ENCODE measurements at regions not wholly inside any gene's neighbourhood (a gene's known extent, or its start where the extent isn't known, plus 50 kb on each side); places are given as distances from the start of the nearest gene placed in this dataset.

GRCh38 chr9:81305561-81306182, 383.7 kb downstream of the TLE1 start:
- no peak overlapping the region for H2AFZ ChIP-seq (ENCODE audit: low read depth, low read length)
- 0% methylated on average over 5 of the region's 6 CpGs for WGBS (ENCODE audit: insufficient coverage, low coverage, missing lambda C conversion rate)
- H3K4me2 ChIP-seq (ENCODE audit: insufficient read depth, low read length): no peak overlapping the region
- intact Hi-C loops (cut with micrococcal nuclease): no loop called here
- in situ Hi-C loops (cut with MboI): no loop called here
- DNase-seq (ENCODE audit: extremely low read depth in 1 of 4, low spot score in 3 of 4): no peak
- no peak for FAIRE-seq
- no peaks in the 10 kb centered on the region for H3K9me3 ChIP-seq (replicated peaks; ENCODE audit: control insufficient read depth, insufficient read depth, low read depth, low read length)
- CTCF ChIA-PET (ENCODE audit: low intra/inter-chr PET ratio): no interaction called here
- no peak for ATAC-seq
- H3K36me3 ChIP-seq (ENCODE audit: control insufficient read depth, insufficient read depth, low read length): no peaks in the 10 kb centered on the region
- H3K27me3 ChIP-seq (ENCODE audit: control insufficient read depth in 2 of 2, insufficient read depth in 2 of 2, low read length in 2 of 2): no peaks in the 10 kb centered on the region
- BruUV-seq (replicated peaks): no TSS peak
- H3K27ac ChIP-seq (ENCODE audit: extremely low read depth, low read depth, low read length): no peak overlapping the region
- H3K9me1 ChIP-seq (ENCODE audit: control insufficient read depth, insufficient read depth, low read length): no peaks in the 10 kb centered on the region
- no peaks in the 10 kb centered on the region for H3K79me2 ChIP-seq (ENCODE audit: control insufficient read depth, insufficient read depth, low read length)
- POLR2A ChIA-PET: no interaction called here
- H4K20me1 ChIP-seq (replicated peaks; ENCODE audit: control insufficient read depth, insufficient read depth, low read length): no peaks in the 10 kb centered on the region
- no peaks in the 10 kb centered on the region for H3K4me1 ChIP-seq (replicated peaks in 1 of 2; ENCODE audit: control insufficient read depth in 2 of 2, insufficient read depth in 2 of 2, low read length in 2 of 2)
- H3K4me3 ChIP-seq: no peak overlapping the region
- no peak overlapping the region for H3K9ac ChIP-seq (ENCODE audit: insufficient read depth in 1 of 2, low read depth in 2 of 2, low read length in 2 of 2)
- TF ChIP-seq ZFPM2 (CRISPR knock-in tag; IDR thresholded peaks at IDR 0.05) (no peak), JUND (IDR thresholded peaks at IDR 0.05; ENCODE audit: borderline replicate concordance, low read depth, low read length) (no peak), JUND (tag; IDR thresholded peaks at IDR 0.05; ENCODE audit: borderline replicate concordance, low read depth, low read length) (no peak), TARDBP (IDR thresholded peaks at IDR 0.05) (no peak), RBM39 (optimal IDR thresholded peaks at IDR 0.05; ENCODE audit: low read depth, low read length) (no peak), PREB (CRISPR knock-in tag; IDR thresholded peaks at IDR 0.05) (no peak), ETS2 (tag; IDR thresholded peaks at IDR 0.05; ENCODE audit: borderline replicate concordance, poor library complexity, severe bottlenecking) (no peak), CLOCK (CRISPR knock-in tag; IDR thresholded peaks at IDR 0.05; ENCODE audit: borderline replicate concordance) (no peak), SP1 (CRISPR knock-in tag; IDR thresholded peaks at IDR 0.05) (no peak), RBM14 (IDR thresholded peaks at IDR 0.05; ENCODE audit: borderline replicate concordance, insufficient read depth, low read depth, low read length) (no peak), NR3C1 (CRISPR knock-in tag; IDR thresholded peaks at IDR 0.05) (no peak), ZNF253 (CRISPR knock-in tag; conservative IDR thresholded peaks at IDR 0.05) (no peak), PTTG1 (tag; IDR thresholded peaks at IDR 0.05; ENCODE audit: low read depth) (no peak), LEF1 (IDR thresholded peaks at IDR 0.05) (no peak), TFE3 (CRISPR knock-in tag; IDR thresholded peaks at IDR 0.05) (no peak), RBM15 (IDR thresholded peaks at IDR 0.05; ENCODE audit: insufficient read depth, low read length) (no peak), RBFOX2 (IDR thresholded peaks at IDR 0.05; ENCODE audit: low read depth, low read length) (no peak), ETV1 (tag; conservative IDR thresholded peaks at IDR 0.05; ENCODE audit: low read depth) (no peak), CHD2 (IDR thresholded peaks at IDR 0.05; ENCODE audit: low read depth, low read length) (no peak)
